Glutamatergic neuron (in vitro differentiated cells): ENCODE measurements at regions not wholly inside any gene's neighbourhood (a gene's known extent, or its start where the extent isn't known, plus 50 kb on each side); places are given as distances from the start of the nearest gene placed in this dataset.
A peak's percentile ranks its signal among the peaks of the same experiment; 100 is the strongest.

ENCODE experiments used
- DNase-seq: peaks from one replicate; pipeline ENCODE4 v3.0.0; 2022
- H3K27ac Mint-ChIP-seq: one replicate; pipeline ENCODE4 v1.8.0; 2020; ENCODE audit warnings: mild to moderate bottlenecking, mixed read lengths, inconsistent platforms; ENCODE audit not compliant: unreplicated experiment
- H3K27me3 Mint-ChIP-seq: one replicate; pipeline ENCODE4 v1.8.0; 2020; ENCODE audit warnings: mild to moderate bottlenecking, moderate library complexity, mixed read lengths, inconsistent platforms; ENCODE audit not compliant: unreplicated experiment
- H3K36me3 Mint-ChIP-seq: one replicate; pipeline ENCODE4 v1.8.0; 2020; ENCODE audit warnings: mild to moderate bottlenecking, mixed read lengths, inconsistent platforms; ENCODE audit not compliant: unreplicated experiment
- H3K4me1 Mint-ChIP-seq: one replicate; pipeline ENCODE4 v1.8.0; 2020; ENCODE audit warnings: mild to moderate bottlenecking, low read depth, mixed read lengths, inconsistent platforms; ENCODE audit not compliant: unreplicated experiment
- H3K4me3 Mint-ChIP-seq: one replicate; pipeline ENCODE4 v1.8.0; 2020; ENCODE audit warnings: mild to moderate bottlenecking, mixed read lengths, inconsistent platforms; ENCODE audit not compliant: unreplicated experiment
- H3K9me3 Mint-ChIP-seq: one replicate; pipeline ENCODE4 v1.8.0; 2020; ENCODE audit warnings: mild to moderate bottlenecking, moderate library complexity, mixed read lengths, inconsistent platforms; ENCODE audit not compliant: unreplicated experiment
- TF ChIP-seq, protein P1 (sequence below): fragments of 200-600 bp; sonication (generic); IDR thresholded peaks from one replicate; pipeline ENCODE4 v1.5.0; 2021; ENCODE audit not compliant: partially characterized antibody, unreplicated experiment

DNA sequence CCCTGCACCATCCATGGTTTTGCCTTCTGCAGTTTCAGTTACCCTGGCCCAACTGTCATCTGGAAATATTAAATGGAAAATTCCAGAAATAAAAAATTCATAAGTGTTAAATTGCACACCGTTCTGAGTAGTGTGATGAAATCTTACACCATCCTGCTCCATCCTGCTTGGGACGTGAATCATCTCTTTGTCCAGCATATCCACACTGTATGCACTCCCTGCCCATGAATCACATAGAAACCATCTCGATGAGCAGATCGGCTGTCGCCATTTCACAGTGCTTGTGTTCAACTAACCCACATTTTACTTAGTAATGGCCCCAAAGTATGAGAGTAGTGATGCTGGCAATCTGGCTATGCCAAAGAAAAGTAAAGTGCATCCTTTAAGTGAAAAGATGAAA is 105.9 kb upstream of the ID4 start:
- Mint-ChIP-seq H3K27me3 (peaks cover 3% of the 10 kb centered on the region), H3K27ac (peak overlapping the region; percentile 30), H3K36me3 (peaks cover 5% of the 10 kb centered on the region), H3K4me1 (peaks cover 3% of the 10 kb centered on the region), H3K4me3 (no peak overlapping the region), H3K9me3 (peaks cover 5% of the 10 kb centered on the region)
- TF ChIP-seq, protein P1, sequence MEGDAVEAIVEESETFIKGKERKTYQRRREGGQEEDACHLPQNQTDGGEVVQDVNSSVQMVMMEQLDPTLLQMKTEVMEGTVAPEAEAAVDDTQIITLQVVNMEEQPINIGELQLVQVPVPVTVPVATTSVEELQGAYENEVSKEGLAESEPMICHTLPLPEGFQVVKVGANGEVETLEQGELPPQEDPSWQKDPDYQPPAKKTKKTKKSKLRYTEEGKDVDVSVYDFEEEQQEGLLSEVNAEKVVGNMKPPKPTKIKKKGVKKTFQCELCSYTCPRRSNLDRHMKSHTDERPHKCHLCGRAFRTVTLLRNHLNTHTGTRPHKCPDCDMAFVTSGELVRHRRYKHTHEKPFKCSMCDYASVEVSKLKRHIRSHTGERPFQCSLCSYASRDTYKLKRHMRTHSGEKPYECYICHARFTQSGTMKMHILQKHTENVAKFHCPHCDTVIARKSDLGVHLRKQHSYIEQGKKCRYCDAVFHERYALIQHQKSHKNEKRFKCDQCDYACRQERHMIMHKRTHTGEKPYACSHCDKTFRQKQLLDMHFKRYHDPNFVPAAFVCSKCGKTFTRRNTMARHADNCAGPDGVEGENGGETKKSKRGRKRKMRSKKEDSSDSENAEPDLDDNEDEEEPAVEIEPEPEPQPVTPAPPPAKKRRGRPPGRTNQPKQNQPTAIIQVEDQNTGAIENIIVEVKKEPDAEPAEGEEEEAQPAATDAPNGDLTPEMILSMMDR: no peak
- no peak for DNase-seq

DNA sequence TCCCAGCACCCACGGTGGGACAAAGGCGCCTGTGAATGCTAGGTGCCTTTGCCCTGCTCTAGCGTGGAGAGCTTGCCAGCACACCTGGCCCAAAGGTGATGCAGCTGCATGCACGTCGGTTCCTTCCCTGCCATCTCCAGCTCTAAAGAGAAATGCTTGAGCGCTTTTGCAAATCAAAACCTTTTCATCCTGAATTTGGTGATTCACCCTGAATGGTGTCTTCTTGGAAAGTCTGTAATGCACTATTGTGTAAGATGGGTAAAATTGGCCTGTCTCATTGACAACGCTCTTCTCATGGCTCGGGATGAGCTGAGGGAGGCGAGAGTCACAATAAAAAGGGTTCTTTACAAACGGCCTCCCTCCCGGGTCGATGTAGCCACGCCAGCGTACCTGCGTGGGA is 103.1 kb upstream of the ID4 start:
- H3K4me3 Mint-ChIP-seq: no peak overlapping the region
- H3K27me3 Mint-ChIP-seq: peaks cover 3% of the 10 kb centered on the region
- H3K4me1 Mint-ChIP-seq: no peaks in the 10 kb centered on the region
- peaks cover 5% of the 10 kb centered on the region for H3K9me3 Mint-ChIP-seq
- TF ChIP-seq, protein P1: no peak
- H3K27ac Mint-ChIP-seq: no peak overlapping the region
- no peak for DNase-seq
- H3K36me3 Mint-ChIP-seq: peaks cover 5% of the 10 kb centered on the region

DNA sequence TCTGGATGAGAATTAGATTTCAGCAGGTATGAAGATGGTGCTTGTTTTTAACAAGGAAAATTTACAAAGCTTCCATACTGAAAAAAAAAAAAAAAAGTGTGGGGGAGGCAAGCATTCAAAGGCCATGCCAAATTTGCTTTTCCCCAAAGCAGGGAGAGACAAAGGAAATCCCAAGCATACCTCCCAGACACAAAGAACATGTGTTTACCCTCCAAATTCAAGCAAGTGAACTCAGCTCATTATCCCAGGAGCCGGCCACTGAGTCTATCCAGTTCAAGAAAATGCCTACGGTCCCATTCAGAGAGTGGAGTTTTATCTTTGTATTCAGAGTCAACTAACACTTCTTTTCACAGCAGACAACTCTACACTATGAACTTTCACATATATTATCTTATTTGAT is 102.7 kb upstream of the ID4 start:
- Mint-ChIP-seq H3K4me1 (no peaks in the 10 kb centered on the region), H3K9me3 (peaks cover 4% of the 10 kb centered on the region), H3K27ac (no peak overlapping the region), H3K27me3 (peaks cover 3% of the 10 kb centered on the region), H3K36me3 (peaks cover 5% of the 10 kb centered on the region), H3K4me3 (no peak overlapping the region)
- TF ChIP-seq, protein P1: no peak
- no peak for DNase-seq

DNA sequence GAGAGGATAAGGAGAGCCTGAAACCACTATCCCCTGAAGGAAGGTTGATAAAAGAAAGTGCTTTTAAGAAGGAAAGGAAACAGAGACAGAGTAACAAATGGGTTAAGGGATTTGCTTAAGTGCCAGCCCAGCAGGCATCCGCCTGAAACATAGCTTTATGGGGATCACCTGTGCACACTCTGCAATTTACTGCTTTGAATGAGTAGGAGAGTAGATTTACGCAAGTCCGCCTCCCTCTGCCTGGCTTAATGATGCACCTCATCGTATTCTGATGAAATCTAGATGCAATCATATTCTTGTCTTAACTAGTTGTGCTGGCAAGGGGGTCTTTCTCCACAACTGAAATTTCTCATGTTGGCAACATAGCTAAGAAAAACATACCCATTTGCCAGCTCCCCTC is 101.1 kb upstream of the ID4 start:
- Mint-ChIP-seq H3K27ac (no peak overlapping the region), H3K4me1 (no peaks in the 10 kb centered on the region)

DNA sequence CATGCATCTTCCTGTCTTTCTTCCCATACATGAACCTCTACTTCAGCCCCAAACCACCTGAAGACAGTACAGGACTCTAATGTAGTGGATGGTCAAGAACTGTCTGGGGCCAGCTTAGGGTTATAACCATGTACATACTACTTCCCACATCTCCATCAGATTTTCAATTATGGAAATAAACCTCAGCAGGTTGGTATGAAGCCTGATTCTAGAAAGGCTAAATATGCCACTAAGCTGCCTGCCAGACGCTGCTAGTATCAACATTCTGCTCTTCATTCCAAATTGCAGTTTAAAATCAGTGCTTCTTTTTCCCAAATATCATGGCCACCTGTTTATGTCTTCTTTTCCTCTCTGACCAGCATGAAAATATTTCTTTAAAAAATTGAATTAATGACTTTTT is 99.2 kb upstream of the ID4 start:
- Mint-ChIP-seq H3K27ac (no peak overlapping the region), H3K4me3 (no peak overlapping the region), H3K9me3 (no peaks in the 10 kb centered on the region), H3K27me3 (peaks cover 3% of the 10 kb centered on the region), H3K36me3 (no peaks in the 10 kb centered on the region), H3K4me1 (no peaks in the 10 kb centered on the region)
- no peak for DNase-seq
- TF ChIP-seq, protein P1: no peak

More for the DNA sequence above, 101.1 kb upstream of the ID4 start:
- no peak for DNase-seq
- TF ChIP-seq, protein P1: no peak
- H3K4me3 Mint-ChIP-seq: no peak overlapping the region
- no peaks in the 10 kb centered on the region for H3K36me3 Mint-ChIP-seq
- peaks cover 4% of the 10 kb centered on the region for H3K9me3 Mint-ChIP-seq
- H3K27me3 Mint-ChIP-seq: peaks cover 3% of the 10 kb centered on the region
